H1 (cell line): ENCODE measurements at regions not wholly inside any gene's neighbourhood (a gene's known extent, or its start where the extent isn't known, plus 50 kb on each side); places are given as distances from the start of the nearest gene placed in this dataset.

Source experiments
- CTCF ChIA-PET: fragments of 300-600 bp; sonication (Branson Sonifier 250); formaldehyde crosslinking; loops from one replicate; lab custom pipeline; 2021; ENCODE audit not compliant: partially characterized antibody; lab: Charles Lee
- POLR2A ChIA-PET: fragments of 300-600 bp; sonication (Branson Sonifier 250); formaldehyde crosslinking; loops from one replicate; lab custom pipeline; 2021; ENCODE audit warnings: inconsistent platforms; ENCODE audit not compliant: partially characterized antibody; lab: Charles Lee
- DNase-seq, 2 experiments: peaks; one replicate each; pipeline versions ENCODE4 v3.0.0 to v3.0.0-alpha.2; 2010 to 2022; ENCODE audit warnings: low spot score in 2 of 2, low read depth in 1 of 2, mixed read lengths in 1 of 2
- FAIRE-seq: peaks from 2 replicates; lab custom pipeline; 2011; peaks lifted over from hg19 to GRCh38; lab: Jason Lieb, UNC
- H2AFZ ChIP-seq: 2 replicates; pipeline ENCODE4 v1.8.1; 2012; ENCODE audit warnings: low read length, inconsistent platforms
- H2AK5ac ChIP-seq: 2 replicates; pipeline ENCODE4 v1.6.1; 2013; ENCODE audit warnings: low read depth, low read length
- H2BK120ac ChIP-seq: replicated peaks from 2 replicates; pipeline ENCODE3; 2013; ENCODE audit warnings: low read depth, low read length, inconsistent platforms
- H2BK12ac ChIP-seq: 2 replicates; pipeline ENCODE4 v1.6.1; 2013; ENCODE audit warnings: low read depth, low read length
- H2BK15ac ChIP-seq: 2 replicates; pipeline ENCODE4 v1.6.1; 2013; ENCODE audit warnings: low read length
- H2BK20ac ChIP-seq: 2 replicates; pipeline ENCODE4 v1.6.1; 2013; ENCODE audit warnings: low read length
- H2BK5ac ChIP-seq: 2 replicates; pipeline ENCODE4 v1.6.1; 2013; ENCODE audit warnings: low read depth, low read length
- H3K14ac ChIP-seq: 2 replicates; pipeline ENCODE4 v1.6.1; 2013; ENCODE audit warnings: inconsistent platforms; ENCODE audit not compliant: insufficient read length
- H3K18ac ChIP-seq: 2 replicates; pipeline ENCODE4 v1.6.1; 2013; ENCODE audit warnings: low read length; ENCODE audit errors: extremely low read depth
- H3K23ac ChIP-seq: 2 replicates; pipeline ENCODE4 v1.6.1; 2013; ENCODE audit warnings: inconsistent platforms; ENCODE audit not compliant: insufficient read length
- H3K23me2 ChIP-seq: 2 replicates; pipeline ENCODE4 v1.6.1; 2013; ENCODE audit warnings: low read depth, low read length
- H3K27ac ChIP-seq: 2 replicates; pipeline ENCODE4 v1.6.1; 2011; ENCODE audit warnings: low read depth, low read length, inconsistent platforms
- H3K27me3 ChIP-seq, 4 experiments: replicated peaks in 1 of 4; 1 replicate in 1 of 4; 2 replicates in 3 of 4; pipeline versions ENCODE4 v1.6.1 to v1.8.1; 2011 to 2013; ENCODE audit warnings: low read length in 3 of 4, mild to moderate bottlenecking in 3 of 4, inconsistent platforms in 2 of 4, mixed read lengths in 2 of 4, moderate library complexity in 1 of 4; ENCODE audit not compliant: control insufficient read depth in 3 of 4, insufficient read depth in 3 of 4; ENCODE audit errors: extremely low read depth in 1 of 4
- H3K36me3 ChIP-seq, 4 experiments: 2 replicates each; pipeline versions ENCODE4 v1.6.1 to v1.8.1; 2011 to 2013; ENCODE audit warnings: mild to moderate bottlenecking in 4 of 4, low read length in 3 of 4, moderate library complexity in 2 of 4, control low read depth in 1 of 4, inconsistent platforms in 1 of 4; ENCODE audit not compliant: insufficient read depth in 4 of 4, control insufficient read depth in 2 of 4
- H3K4ac ChIP-seq: replicated peaks from 2 replicates; pipeline ENCODE3; 2013; ENCODE audit warnings: low read length, low read depth, mixed read lengths, inconsistent platforms; ENCODE audit not compliant: insufficient read length
- H3K4me1 ChIP-seq, 4 experiments: replicated peaks in 1 of 4; 1 replicate in 1 of 4; 2 replicates in 3 of 4; pipeline versions ENCODE4 v1.6.1 to v1.8.1; 2011 to 2013; ENCODE audit warnings: low read length in 3 of 4, inconsistent platforms in 2 of 4, mixed read lengths in 1 of 4; ENCODE audit not compliant: insufficient read depth in 4 of 4, control insufficient read depth in 3 of 4
- H3K4me2 ChIP-seq, 2 experiments: 2 replicates each; pipeline versions ENCODE4 v1.6.1 to v1.8.1; 2011 to 2013; ENCODE audit warnings: low read depth in 2 of 2, low read length in 2 of 2, control low read depth in 1 of 2, inconsistent platforms in 1 of 2, mild to moderate bottlenecking in 1 of 2; ENCODE audit not compliant: insufficient read depth in 1 of 2
- H3K4me3 ChIP-seq, 4 experiments: fragments of 200-600, 300-600 bp in 1 of 4; sonication (generic), shearing (Covaris generic), sonication (Bioruptor Twin) in 1 of 4; 2 replicates each; pipeline versions ENCODE4 v1.5.1 to v1.8.1; 2011 to 2016; ENCODE audit warnings: low read length in 4 of 4, low read depth in 3 of 4, control low read depth in 2 of 4, inconsistent platforms in 2 of 4, mild to moderate bottlenecking in 2 of 4, mixed read lengths in 1 of 4, moderate library complexity in 1 of 4; ENCODE audit not compliant: insufficient read depth in 2 of 4; ENCODE audit errors: extremely low read depth in 1 of 4
- H3K56ac ChIP-seq: replicated peaks from 2 replicates; pipeline ENCODE3; 2013; ENCODE audit warnings: low read depth, mild to moderate bottlenecking, mixed read lengths, low read length, inconsistent platforms; ENCODE audit not compliant: insufficient read length
- H3K79me1 ChIP-seq: 2 replicates; pipeline ENCODE4 v1.6.1; 2013; ENCODE audit warnings: low read depth, low read length, control low read depth
- H3K79me2 ChIP-seq, 2 experiments: 2 replicates each; pipeline versions ENCODE4 v1.6.1 to v1.8.1; 2012 to 2013; ENCODE audit warnings: low read length in 2 of 2, mild to moderate bottlenecking in 2 of 2, inconsistent platforms in 1 of 2; ENCODE audit not compliant: insufficient read depth in 2 of 2, control insufficient read depth in 1 of 2
- H3K9ac ChIP-seq, 4 experiments: replicated peaks in 1 of 4; 1 replicate in 1 of 4; 2 replicates in 3 of 4; pipeline versions ENCODE4 v1.6.1 to v1.8.1; 2011 to 2013; ENCODE audit warnings: low read depth in 3 of 4, low read length in 3 of 4, control low read depth in 2 of 4, mild to moderate bottlenecking in 2 of 4, moderate library complexity in 2 of 4, inconsistent platforms in 1 of 4; ENCODE audit errors: extremely low read depth in 1 of 4
- H3K9me3 ChIP-seq, 2 experiments: 2 replicates each; pipeline versions ENCODE4 v1.6.1 to v1.8.1; 2012 to 2013; ENCODE audit warnings: mild to moderate bottlenecking in 2 of 2, moderate library complexity in 2 of 2, control low read depth in 1 of 2, inconsistent platforms in 1 of 2, low read depth in 1 of 2, low read length in 1 of 2, mixed read lengths in 1 of 2; ENCODE audit not compliant: insufficient read depth in 2 of 2
- H4K20me1 ChIP-seq, 2 experiments: replicated peaks in 1 of 2; 2 replicates each; pipeline versions ENCODE3 to v1.8.1; 2011 to 2013; ENCODE audit warnings: inconsistent platforms in 2 of 2, low read length in 2 of 2, mild to moderate bottlenecking in 1 of 2; ENCODE audit not compliant: insufficient read depth in 2 of 2, control insufficient read depth in 1 of 2
- H4K5ac ChIP-seq: 2 replicates; pipeline ENCODE4 v1.6.1; 2013; ENCODE audit warnings: low read length, low read depth, mixed read lengths, inconsistent platforms; ENCODE audit not compliant: insufficient read length
- H4K8ac ChIP-seq: 2 replicates; pipeline ENCODE4 v1.8.0; 2013; ENCODE audit warnings: mild to moderate bottlenecking, moderate library complexity, low read length, inconsistent platforms; ENCODE audit not compliant: insufficient read depth; ENCODE audit errors: extremely low read depth
- H4K91ac ChIP-seq: replicated peaks from 2 replicates; pipeline ENCODE3; 2013; ENCODE audit warnings: low read length, mixed read lengths, inconsistent platforms; ENCODE audit not compliant: insufficient read length
- WGBS, 2 experiments: shearing (Covaris generic) in 1 of 2; methylation state at CpG; one replicate each; pipeline versions ENCODE4 v1.1.6 to v1.1.7; 2013 to 2015; ENCODE audit warnings: low lambda C conversion rate in 2 of 2, mixed read lengths in 2 of 2, inconsistent platforms in 1 of 2, low coverage in 1 of 2, missing lambda C conversion rate in 1 of 2; ENCODE audit not compliant: insufficient replicate concordance in 2 of 2, insufficient coverage in 1 of 2, insufficient read length in 1 of 2; ENCODE audit errors: extremely low coverage in 1 of 2, missing lambda C conversion rate in 1 of 2; 5-methylcytosine and 5-hydroxymethylcytosine counted together

DNA sequence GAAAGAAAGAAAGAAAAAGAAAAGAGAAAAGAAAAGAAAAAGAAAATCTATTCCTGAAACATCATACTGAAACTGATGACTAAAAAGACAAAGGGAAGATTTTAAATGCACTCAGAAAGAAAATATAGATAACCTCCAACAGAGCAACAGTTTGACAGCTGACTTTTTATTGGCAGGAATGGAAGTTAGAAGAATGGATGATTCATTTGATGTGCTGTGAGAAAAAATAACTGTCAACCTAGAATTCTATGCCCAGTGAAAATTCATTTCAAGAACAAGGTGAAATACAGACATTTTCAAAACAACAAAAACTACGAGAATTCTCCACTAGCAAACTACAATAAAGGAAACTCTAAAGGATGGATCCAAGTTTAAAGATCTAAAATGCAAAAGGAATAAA lies 50.5 kb upstream of the HSPA12A start:
- H3K79me2 ChIP-seq, result no peaks in the 10 kb centered on the region
- POLR2A ChIA-PET, result no interaction called here

More for the DNA sequence above, 50.5 kb upstream of the HSPA12A start:
- H3K36me3 ChIP-seq, result no peaks in the 10 kb centered on the region
- no peaks in the 10 kb centered on the region for H3K9me3 ChIP-seq
- H2AFZ ChIP-seq, result no peak overlapping the region
- no peaks in the 10 kb centered on the region for H3K79me1 ChIP-seq
- H2BK120ac ChIP-seq, result no peak overlapping the region
- no peak for DNase-seq
- no peak overlapping the region for H3K14ac ChIP-seq
- no peak overlapping the region for H3K9ac ChIP-seq
- no peak overlapping the region for H2BK15ac ChIP-seq
- no peak overlapping the region for H4K91ac ChIP-seq
- no peak overlapping the region for H2BK5ac ChIP-seq
- no peak overlapping the region for H3K23ac ChIP-seq
- no peak overlapping the region for H3K27ac ChIP-seq
- no peak overlapping the region for H3K4me2 ChIP-seq
- CTCF ChIA-PET, result interaction anchor here (1.1 to 28.3 kb wide), 6 partner anchors 9 to 377 kb away, joined by 4 to 531 read pairs (median 91); no protein-coding TSS in a partner anchor
- H2BK20ac ChIP-seq, result no peak overlapping the region
- no peak overlapping the region for H2BK12ac ChIP-seq
- FAIRE-seq, result no peak
- no peak overlapping the region for H3K4ac ChIP-seq
- H4K5ac ChIP-seq, result no peak overlapping the region
- no peak overlapping the region for H3K18ac ChIP-seq
- no peak overlapping the region for H3K56ac ChIP-seq
- H3K4me3 ChIP-seq, result no peak overlapping the region
- 88% methylated on average over 1 of the region's 1 CpG; no CpG with 5 or more reads in 1 of the 2 experiments for WGBS, 2 experiments
- no peaks in the 10 kb centered on the region for H4K20me1 ChIP-seq
- H2AK5ac ChIP-seq, result no peak overlapping the region
- peaks cover 0 to 1% (median under 1%) of the 10 kb centered on the region in 4 experiments; a peak in 5 of 7 replicates for H3K4me1 ChIP-seq
- H4K8ac ChIP-seq, result no peak overlapping the region
- peaks cover 1% of the 10 kb centered on the region; the same call in 1 of the 2 replicates for H3K23me2 ChIP-seq
- H3K27me3 ChIP-seq, result 0 out of 7 replicates have a peak, but pooled peaks cover 0 to 2% (median 0%) of the 10 kb centered on the region in 4 experiments
